GM12891 (cell line): ENCODE measurements at regions not wholly inside any gene's neighbourhood (a gene's known extent, or its start where the extent isn't known, plus 50 kb on each side); places are given as distances from the start of the nearest gene placed in this dataset.
"Not testable (repeated sequence)": the region's sequence is repeated elsewhere in the genome, so short reads cannot be mapped to it uniquely, and the experiment has no call there.

Experiments used
- DNase-seq: peaks from one replicate; pipeline ENCODE4 v3.0.0; 2011; ENCODE audit warnings: low spot score; ENCODE audit not compliant: insufficient read length
- FAIRE-seq: peaks from 2 replicates; lab custom pipeline; 2011; peaks lifted over from hg19 to GRCh38; lab: Jason Lieb, UNC
- PAX5 ChIP-seq: IDR thresholded peaks from 2 replicates; pipeline ENCODE4 v1.6.1; 2011; ENCODE audit warnings: low read length, moderate library complexity, mild to moderate bottlenecking; ENCODE audit not compliant: insufficient read depth, severe bottlenecking
- POLR2A ChIP-seq: IDR thresholded peaks from 2 replicates; pipeline ENCODE4 v1.6.1; 2011; ENCODE audit warnings: low read depth, low read length, control low read depth
- POLR2AphosphoS5 ChIP-seq: IDR thresholded peaks from 2 replicates; pipeline ENCODE4 v1.6.1; 2011; ENCODE audit warnings: low read depth, low read length, control low read depth
- POU2F2 ChIP-seq: IDR thresholded peaks from 2 replicates; pipeline ENCODE4 v1.6.1; 2011; ENCODE audit warnings: low read depth, mild to moderate bottlenecking, control low read depth, low read length, moderate library complexity
- SPI1 ChIP-seq: IDR thresholded peaks from 2 replicates; pipeline ENCODE4 v1.6.1; 2011; ENCODE audit warnings: low read depth, low read length, control low read depth
- TAF1 ChIP-seq: IDR thresholded peaks from 2 replicates; pipeline ENCODE4 v1.6.1; 2011; ENCODE audit warnings: low read depth, low read length, control low read depth

DNA sequence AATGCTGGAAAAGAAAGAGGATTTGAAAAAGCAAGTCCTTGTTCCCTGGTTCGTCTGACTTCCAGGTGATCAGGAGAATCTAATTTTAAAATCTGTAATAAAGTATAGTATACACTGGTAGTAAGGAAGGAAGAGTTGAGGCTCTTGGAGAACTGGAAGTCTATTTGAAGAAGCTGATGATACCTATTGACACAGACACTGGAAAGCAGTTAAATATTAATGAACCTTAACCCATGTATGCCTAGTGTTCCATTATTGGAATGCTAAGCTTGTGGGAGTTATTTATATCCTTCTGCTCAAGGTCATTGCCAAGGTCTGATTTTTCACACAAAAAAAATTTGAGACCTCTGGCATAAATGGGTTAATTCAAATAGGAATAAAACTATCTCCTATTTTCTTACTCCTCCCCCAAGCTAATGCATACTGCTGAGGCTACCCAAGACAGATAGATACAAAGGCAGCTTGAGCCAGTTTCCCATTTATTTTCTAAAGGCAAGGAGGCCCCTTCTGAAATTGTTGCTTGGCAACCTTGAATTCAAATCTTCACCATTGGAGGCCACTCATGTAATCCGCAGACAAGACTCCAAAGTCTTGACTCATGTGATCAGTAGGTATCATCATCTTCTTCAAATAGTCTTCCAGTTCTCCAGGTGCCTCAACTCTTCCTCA is 110.2 kb downstream of the FZD1 start:
- FAIRE-seq: no peak
- DNase-seq: no peak

DNA sequence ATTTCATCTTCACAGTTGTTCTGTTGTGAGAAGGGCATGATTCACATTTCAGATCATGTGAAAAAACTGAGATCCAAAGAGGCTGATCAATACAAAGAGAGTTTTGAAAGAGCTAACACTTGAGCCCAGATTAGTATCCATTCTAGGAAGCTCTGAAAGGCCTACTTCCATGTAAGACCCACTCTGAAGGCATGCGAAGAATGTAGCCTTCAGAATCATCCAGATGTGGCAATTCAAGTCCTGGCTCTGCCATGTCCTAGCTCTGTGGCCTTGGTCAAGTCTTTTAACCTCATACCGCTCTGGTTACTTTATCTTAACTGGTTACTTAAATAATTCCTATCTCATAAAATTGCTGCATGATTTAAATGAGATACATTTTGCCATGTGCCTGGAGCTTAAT is 111.1 kb downstream of the FZD1 start:
- TF ChIP-seq POU2F2 (no peak), POLR2A (no peak), PAX5 (no peak), TAF1 (no peak), POLR2AphosphoS5 (no peak), SPI1 (no peak)
- FAIRE-seq (no peak), DNase-seq (no peak)

More for the DNA sequence above, 110.2 kb downstream of the FZD1 start:
- TF ChIP-seq TAF1: no peak
- TF ChIP-seq POLR2A: no peak
- TF ChIP-seq PAX5: no peak
- TF ChIP-seq SPI1: no peak
- TF ChIP-seq POU2F2: no peak
- no peak for TF ChIP-seq POLR2AphosphoS5

DNA sequence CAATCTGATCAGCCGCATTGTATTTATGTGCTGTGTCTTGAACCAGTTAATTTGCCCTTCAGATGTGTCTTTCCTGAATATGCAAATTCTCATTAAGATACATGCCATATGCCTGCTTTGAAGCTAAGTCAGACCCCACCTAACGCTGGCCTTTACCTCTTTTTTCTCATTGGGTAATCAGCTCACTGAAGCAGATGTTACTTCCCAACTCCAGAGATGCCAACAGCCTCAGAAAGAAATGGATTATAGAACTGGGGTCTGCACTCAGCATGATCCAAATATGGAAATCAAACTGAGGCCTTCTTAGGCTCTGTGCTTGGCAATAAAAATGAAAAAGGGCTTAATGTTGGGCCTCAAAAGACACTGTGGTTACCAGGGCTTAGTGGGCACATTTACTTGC is 113.9 kb downstream of the FZD1 start:
- FAIRE-seq (no peak), DNase-seq (no peak)
- TF ChIP-seq PAX5 (no peak), SPI1 (no peak), TAF1 (no peak), POLR2AphosphoS5 (no peak), POU2F2 (no peak), POLR2A (no peak)

DNA sequence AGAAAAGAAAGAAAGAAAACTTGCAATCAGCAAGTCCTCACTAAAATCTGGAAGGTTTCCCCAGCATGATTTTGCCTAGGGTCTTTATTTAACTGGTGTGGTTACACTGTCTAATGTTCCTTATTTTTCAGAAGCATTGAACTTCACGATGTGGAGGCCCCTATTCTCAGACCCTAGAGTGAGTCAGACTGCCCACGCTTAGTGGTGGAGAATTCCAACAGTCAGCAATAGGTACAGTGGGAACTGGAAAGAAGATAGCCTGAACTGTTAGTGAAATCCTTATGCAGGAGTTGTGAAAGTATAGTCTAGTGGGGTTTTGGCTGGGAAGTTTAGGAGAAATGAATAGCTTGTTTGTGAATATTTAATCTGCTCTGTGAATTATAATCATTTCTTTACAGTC is 115.0 kb downstream of the FZD1 start:
- FAIRE-seq (no peak), DNase-seq (no peak)
- TF ChIP-seq POU2F2 (no peak), SPI1 (no peak), POLR2A (no peak), TAF1 (no peak), PAX5 (no peak), POLR2AphosphoS5 (no peak)

DNA sequence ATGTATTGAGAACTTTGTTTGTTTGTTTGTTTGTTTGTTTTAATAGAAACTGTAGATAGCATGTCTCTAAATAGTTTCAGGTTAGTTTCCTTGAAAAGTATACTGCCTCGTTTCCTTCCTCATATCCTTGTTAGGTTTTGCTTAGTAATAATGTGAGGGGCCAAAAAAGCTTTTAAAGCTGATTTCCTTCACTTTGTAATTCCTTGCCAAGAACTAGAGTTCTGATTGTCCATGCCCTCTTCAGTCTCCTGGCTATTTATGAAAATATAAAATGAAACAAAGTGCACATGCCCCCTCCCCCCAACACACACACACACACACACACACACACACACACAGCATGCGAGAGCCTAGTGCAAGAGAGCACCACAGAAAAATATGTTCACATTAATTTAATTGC is 115.8 kb downstream of the FZD1 start:
- no peak for TF ChIP-seq TAF1
- TF ChIP-seq PAX5: no peak
- TF ChIP-seq POLR2AphosphoS5: no peak
- TF ChIP-seq POU2F2: no peak
- no peak for TF ChIP-seq POLR2A
- TF ChIP-seq SPI1: no peak
- FAIRE-seq (no peak), DNase-seq (no peak)

DNA sequence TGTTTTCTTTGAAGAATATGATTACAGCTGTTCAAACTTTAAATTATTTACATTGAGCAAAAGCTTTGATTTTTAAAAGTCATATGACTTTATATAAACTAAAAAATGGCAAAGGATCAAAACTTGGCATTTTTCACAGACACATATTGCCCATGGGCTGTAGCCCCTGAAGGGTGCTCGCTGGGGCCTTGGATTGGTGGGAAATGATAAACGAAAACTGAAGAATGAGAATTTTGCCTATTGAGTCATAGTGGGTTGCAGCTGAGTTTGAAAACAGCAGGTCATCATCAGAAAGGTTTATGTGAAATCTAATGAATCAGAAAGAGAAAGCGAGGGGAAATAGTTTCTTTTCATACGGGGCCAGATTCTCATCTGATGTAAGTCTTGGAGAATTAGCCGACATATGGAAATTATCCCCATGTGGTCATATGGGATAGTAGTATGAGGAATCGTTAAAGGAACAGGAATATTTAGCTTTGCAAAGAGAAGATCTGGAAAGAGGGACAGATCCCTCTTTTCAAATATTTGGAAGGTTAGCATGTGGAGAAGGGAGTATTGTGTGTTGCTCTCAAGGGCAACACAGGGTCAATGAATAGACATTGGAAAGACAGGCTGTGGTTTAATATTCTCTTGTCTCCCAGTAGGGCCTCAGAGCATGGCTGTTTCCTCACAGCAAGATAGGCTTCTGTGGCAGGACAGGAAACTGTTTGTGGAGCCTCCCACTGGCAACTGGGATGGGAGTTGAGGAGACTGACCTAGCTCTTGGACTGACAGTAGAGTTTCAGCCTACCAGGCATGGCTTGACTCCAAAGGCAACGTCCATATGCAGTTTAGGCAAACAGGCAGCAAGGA is 119.0 kb downstream of the FZD1 start:
- DNase-seq: no peak
- TF ChIP-seq POLR2A: no peak
- FAIRE-seq: no peak

DNA sequence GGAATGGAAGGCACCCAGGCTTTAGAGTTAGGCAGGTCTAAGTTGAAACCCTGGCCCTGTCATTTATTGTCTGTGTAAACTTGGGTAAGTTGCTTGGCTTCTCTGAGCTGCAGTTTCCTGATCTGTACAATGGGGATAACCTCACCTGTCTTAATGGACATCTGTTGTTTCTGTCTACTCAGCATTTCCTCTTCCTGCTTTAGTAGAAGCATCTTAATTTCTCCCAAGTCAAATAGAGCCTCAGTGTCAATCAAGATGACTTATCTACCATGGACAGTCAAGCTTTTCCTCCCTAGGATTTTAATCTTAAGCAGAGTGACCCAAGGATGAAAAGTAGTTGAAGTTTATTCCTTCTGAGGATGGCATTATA is 119.7 kb downstream of the FZD1 start:
- DNase-seq: no peak
- no peak for TF ChIP-seq SPI1
- TF ChIP-seq POLR2AphosphoS5: no peak
- no peak for TF ChIP-seq POLR2A
- no peak for TF ChIP-seq POU2F2
- no peak for TF ChIP-seq PAX5
- TF ChIP-seq TAF1: no peak
- FAIRE-seq: no peak

DNA sequence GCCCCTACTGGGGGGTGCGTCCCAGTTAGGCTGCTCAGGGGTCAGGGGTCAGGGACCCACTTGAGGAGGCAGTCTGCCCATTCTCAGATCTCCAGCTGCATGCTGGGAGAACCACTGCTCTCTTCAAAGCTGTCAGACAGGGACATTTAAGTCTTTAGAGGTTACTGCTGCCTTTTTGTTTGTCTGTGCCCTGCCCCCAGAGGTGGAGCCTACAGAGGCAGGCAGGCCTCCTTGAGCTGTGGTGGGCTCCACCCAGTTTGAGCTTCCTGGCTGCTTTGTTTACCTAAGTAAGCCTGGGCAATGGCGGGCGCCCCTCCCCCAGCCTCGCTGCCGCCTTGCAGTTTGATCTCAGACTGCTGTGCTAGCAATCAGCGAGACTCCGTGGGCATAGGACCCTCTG is 130.5 kb downstream of the FZD1 start:
- not testable (repeated sequence) for DNase-seq, FAIRE-seq

DNA sequence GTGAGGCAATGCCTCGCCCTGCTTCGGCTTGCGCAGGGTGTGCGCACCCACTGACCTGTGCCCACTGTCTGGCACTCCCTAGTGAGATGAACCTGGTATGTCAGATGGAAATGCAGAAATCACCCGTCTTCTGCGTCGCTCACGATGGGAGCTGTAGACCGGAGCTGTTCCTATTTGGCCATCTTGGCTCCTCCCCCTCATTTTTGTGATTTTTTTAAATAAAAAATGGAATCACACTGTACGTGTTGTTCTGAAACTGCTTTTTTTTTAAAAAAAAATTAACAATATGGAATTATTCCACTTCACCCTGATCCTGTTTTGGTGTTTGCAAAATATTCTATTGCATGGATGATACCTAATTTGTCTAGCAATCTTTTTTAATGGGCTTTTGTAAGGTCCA is 131.1 kb downstream of the FZD1 start:
- FAIRE-seq, DNase-seq: not testable (repeated sequence)

DNA sequence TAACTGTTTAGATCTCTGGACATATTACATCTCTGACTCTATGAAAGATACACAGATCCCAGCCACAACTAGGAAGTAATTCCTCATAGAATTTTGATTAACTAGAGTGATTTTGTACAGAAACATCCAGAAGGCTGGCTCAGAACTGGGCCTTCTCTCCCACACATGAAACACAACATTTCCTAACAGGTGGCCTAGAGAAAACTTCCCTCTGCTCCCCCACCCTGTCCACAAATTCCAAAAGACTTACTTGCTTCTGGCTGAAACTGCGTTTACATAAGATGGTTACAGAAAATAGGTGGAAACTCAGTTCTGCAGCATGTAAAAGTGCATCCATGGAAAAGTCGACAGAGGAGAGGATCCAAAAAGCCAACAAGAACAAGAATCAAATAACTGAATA is 132.9 kb downstream of the FZD1 start:
- no peak for DNase-seq
- FAIRE-seq: no peak
- TF ChIP-seq POU2F2 (no peak), SPI1 (no peak), POLR2A (no peak), POLR2AphosphoS5 (no peak), PAX5 (no peak), TAF1 (no peak)

DNA sequence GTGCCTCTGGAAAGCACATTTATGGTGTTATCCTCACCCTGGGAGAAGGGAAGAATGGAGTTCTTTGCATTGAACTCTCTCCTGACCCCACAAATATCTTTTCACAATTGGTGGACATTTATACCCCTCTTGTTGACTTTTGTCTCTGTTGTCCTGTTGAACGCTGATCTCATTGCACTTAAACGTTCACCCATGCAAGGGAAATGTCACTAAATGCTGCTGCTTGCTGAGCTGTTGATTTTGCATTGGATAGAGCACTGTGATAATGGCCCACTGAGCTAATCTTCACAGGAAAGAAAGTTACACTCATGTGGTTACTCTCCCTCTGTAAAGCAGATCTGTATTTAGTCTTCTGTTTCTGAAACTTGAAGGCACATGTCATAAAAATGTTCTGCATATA is 133.4 kb downstream of the FZD1 start:
- FAIRE-seq (no peak), DNase-seq (no peak)
- no peak for TF ChIP-seq POU2F2
- TF ChIP-seq POLR2A: no peak
- TF ChIP-seq SPI1: no peak
- TF ChIP-seq TAF1: no peak
- no peak for TF ChIP-seq POLR2AphosphoS5
- TF ChIP-seq PAX5: no peak
